ENCODE measurements at regions not wholly inside any gene's neighbourhood (a gene's known extent, or its start where the extent isn't known, plus 50 kb on each side); places are given as distances from the start of the nearest gene placed in this dataset.

DNA sequence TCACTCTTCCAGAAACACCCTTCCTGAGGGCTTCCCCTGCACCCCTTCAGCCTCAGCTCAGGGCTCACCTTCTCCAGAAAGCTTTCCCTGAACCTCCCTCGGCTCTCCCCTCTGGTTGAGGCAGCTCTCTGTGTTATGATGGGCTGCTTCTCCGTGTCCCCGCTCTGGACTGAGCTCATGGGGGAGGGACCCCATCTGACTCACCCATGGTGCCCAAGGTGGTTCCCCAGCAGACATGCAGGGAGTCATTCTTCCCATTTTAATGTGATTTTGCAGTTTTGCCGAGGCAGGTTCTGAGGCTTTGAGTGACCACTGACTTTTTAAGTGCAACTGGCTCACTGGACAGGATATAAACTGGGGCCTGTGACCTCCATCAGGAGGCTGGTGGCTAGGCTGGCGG, 495.1 kb downstream of the TBC1D22A start:
- TF ChIP-seq ZNF70 (CRISPR knock-in tag; IDR thresholded peaks at IDR 0.05) (no peak), PPARA (CRISPR knock-in tag; IDR thresholded peaks at IDR 0.05; ENCODE audit: borderline replicate concordance) (no peak), SNAI2 (CRISPR knock-in tag; IDR thresholded peaks at IDR 0.05) (no peak), PATZ1 (CRISPR knock-in tag; IDR thresholded peaks at IDR 0.05; ENCODE audit: borderline replicate concordance) (no peak), TOX (CRISPR knock-in tag; IDR thresholded peaks at IDR 0.05; ENCODE audit: borderline replicate concordance) (no peak), TCF4 (CRISPR knock-in tag; IDR thresholded peaks at IDR 0.05; ENCODE audit: borderline replicate concordance) (no peak)
- ATAC-seq: no peak

- TF ChIP-seq ZNF70 (CRISPR knock-in tag; IDR thresholded peaks at IDR 0.05): no peak
- TF ChIP-seq ARNTL (CRISPR knock-in tag; IDR thresholded peaks at IDR 0.05; ENCODE audit: borderline replicate concordance, low read depth): no peak
- TF ChIP-seq CSDC2 (CRISPR knock-in tag; IDR thresholded peaks at IDR 0.05): no peak
- TF ChIP-seq ZNF565 (CRISPR knock-in tag; conservative IDR thresholded peaks at IDR 0.05; ENCODE audit: low read depth): no peak
- no peak for TF ChIP-seq GLIS3 (CRISPR knock-in tag; IDR thresholded peaks at IDR 0.05)
- no peak for TF ChIP-seq TCF4 (CRISPR knock-in tag; IDR thresholded peaks at IDR 0.05; ENCODE audit: borderline replicate concordance)
- TF ChIP-seq, protein P1, sequence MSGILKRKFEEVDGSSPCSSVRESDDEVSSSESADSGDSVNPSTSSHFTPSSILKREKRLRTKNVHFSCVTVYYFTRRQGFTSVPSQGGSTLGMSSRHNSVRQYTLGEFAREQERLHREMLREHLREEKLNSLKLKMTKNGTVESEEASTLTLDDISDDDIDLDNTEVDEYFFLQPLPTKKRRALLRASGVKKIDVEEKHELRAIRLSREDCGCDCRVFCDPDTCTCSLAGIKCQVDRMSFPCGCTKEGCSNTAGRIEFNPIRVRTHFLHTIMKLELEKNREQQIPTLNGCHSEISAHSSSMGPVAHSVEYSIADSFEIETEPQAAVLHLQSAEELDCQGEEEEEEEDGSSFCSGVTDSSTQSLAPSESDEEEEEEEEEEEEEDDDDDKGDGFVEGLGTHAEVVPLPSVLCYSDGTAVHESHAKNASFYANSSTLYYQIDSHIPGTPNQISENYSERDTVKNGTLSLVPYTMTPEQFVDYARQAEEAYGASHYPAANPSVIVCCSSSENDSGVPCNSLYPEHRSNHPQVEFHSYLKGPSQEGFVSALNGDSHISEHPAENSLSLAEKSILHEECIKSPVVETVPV (CRISPR knock-in tag; IDR thresholded peaks at IDR 0.05): no peak
- TF ChIP-seq TSHZ2 (CRISPR knock-in tag; IDR thresholded peaks at IDR 0.05): no peak
- no peak for TF ChIP-seq OSR1 (CRISPR knock-in tag; IDR thresholded peaks at IDR 0.05)
- no peak for ATAC-seq
Observed at GRCh38 chr22:47251911-47252310, 489.5 kb downstream of the TBC1D22A start.

DNA sequence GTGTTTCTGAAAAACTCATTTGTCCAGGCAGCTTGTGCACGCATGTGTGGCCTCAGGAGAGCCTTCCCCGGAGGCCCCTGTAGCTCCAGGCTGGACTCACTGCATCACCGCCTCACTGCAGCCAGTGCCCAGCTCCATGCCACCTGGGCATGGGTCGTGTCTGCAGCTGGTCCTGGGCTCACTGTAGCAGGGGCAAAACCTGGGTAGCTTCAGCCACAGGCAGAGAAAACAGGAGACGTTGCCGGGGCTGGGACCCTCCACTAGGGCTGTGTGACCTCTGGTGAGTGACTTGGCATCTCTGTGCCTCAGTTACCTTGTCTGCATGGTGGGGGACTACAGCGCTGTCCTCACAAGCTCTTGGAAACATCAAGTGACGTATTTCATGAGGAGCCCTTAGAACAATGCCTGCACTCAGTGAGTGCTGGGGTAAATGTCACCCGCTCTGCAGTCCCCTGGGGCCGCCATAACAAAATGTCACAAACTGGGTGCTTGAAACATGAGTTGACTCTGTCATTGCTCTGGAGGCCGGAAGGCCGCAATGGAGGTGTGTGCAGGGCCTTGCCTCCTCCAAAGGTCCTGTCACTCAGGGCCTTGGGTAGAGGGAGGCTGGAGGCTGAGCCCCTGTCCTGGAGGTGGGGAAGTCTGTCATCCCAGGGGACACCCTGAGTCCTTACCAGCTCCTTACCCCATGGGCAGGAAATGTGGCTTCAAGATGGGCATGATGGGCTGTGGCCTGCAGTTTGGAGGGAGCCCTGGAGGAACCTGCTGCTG, 488.7 kb downstream of the TBC1D22A start:
- TF ChIP-seq TOX (CRISPR knock-in tag; IDR thresholded peaks at IDR 0.05; ENCODE audit: borderline replicate concordance): no peak
- TF ChIP-seq TCF4 (CRISPR knock-in tag; IDR thresholded peaks at IDR 0.05; ENCODE audit: borderline replicate concordance): no peak
- no peak for TF ChIP-seq SNAI2 (CRISPR knock-in tag; IDR thresholded peaks at IDR 0.05)
- TF ChIP-seq ZNF565 (CRISPR knock-in tag; conservative IDR thresholded peaks at IDR 0.05; ENCODE audit: low read depth): no peak
- TF ChIP-seq CSDC2 (CRISPR knock-in tag; IDR thresholded peaks at IDR 0.05): no peak
- TF ChIP-seq RARB (CRISPR knock-in tag; IDR thresholded peaks at IDR 0.05): no peak
- TF ChIP-seq ZNF70 (CRISPR knock-in tag; IDR thresholded peaks at IDR 0.05): no peak
- TF ChIP-seq ZFP3 (CRISPR knock-in tag; IDR thresholded peaks at IDR 0.05): no peak
- TF ChIP-seq, protein P2, sequence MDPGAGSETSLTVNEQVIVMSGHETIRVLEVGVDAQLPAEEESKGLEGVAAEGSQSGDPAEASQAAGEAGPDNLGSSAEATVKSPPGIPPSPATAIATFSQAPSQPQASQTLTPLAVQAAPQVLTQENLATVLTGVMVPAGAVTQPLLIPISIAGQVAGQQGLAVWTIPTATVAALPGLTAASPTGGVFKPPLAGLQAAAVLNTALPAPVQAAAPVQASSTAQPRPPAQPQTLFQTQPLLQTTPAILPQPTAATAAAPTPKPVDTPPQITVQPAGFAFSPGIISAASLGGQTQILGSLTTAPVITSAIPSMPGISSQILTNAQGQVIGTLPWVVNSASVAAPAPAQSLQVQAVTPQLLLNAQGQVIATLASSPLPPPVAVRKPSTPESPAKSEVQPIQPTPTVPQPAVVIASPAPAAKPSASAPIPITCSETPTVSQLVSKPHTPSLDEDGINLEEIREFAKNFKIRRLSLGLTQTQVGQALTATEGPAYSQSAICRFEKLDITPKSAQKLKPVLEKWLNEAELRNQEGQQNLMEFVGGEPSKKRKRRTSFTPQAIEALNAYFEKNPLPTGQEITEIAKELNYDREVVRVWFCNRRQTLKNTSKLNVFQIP (CRISPR knock-in tag; IDR thresholded peaks at IDR 0.05; ENCODE audit: borderline replicate concordance, low read depth): no peak
- TF ChIP-seq ZFP30 (CRISPR knock-in tag; IDR thresholded peaks at IDR 0.05): no peak
- TF ChIP-seq ESRRG (CRISPR knock-in tag; IDR thresholded peaks at IDR 0.05): no peak
- TF ChIP-seq GLIS3 (CRISPR knock-in tag; IDR thresholded peaks at IDR 0.05): no peak
- no peak for ATAC-seq

- ATAC-seq: no peak
- TF ChIP-seq TOX (CRISPR knock-in tag; IDR thresholded peaks at IDR 0.05; ENCODE audit: borderline replicate concordance): no peak
- TF ChIP-seq ARNTL (CRISPR knock-in tag; IDR thresholded peaks at IDR 0.05; ENCODE audit: borderline replicate concordance, low read depth): no peak
- TF ChIP-seq GLIS3 (CRISPR knock-in tag; IDR thresholded peaks at IDR 0.05): no peak
- TF ChIP-seq ZNF70 (CRISPR knock-in tag; IDR thresholded peaks at IDR 0.05): no peak
- no peak for TF ChIP-seq ESRRG (CRISPR knock-in tag; IDR thresholded peaks at IDR 0.05)
- no peak for TF ChIP-seq ZFP30 (CRISPR knock-in tag; IDR thresholded peaks at IDR 0.05)
- TF ChIP-seq CSDC2 (CRISPR knock-in tag; IDR thresholded peaks at IDR 0.05): no peak
- TF ChIP-seq ZNF565 (CRISPR knock-in tag; conservative IDR thresholded peaks at IDR 0.05; ENCODE audit: low read depth): no peak
- TF ChIP-seq BACH2 (CRISPR knock-in tag; IDR thresholded peaks at IDR 0.05; ENCODE audit: borderline replicate concordance): no peak
- TF ChIP-seq PATZ1 (CRISPR knock-in tag; IDR thresholded peaks at IDR 0.05; ENCODE audit: borderline replicate concordance): no peak
- TF ChIP-seq, protein P3, sequence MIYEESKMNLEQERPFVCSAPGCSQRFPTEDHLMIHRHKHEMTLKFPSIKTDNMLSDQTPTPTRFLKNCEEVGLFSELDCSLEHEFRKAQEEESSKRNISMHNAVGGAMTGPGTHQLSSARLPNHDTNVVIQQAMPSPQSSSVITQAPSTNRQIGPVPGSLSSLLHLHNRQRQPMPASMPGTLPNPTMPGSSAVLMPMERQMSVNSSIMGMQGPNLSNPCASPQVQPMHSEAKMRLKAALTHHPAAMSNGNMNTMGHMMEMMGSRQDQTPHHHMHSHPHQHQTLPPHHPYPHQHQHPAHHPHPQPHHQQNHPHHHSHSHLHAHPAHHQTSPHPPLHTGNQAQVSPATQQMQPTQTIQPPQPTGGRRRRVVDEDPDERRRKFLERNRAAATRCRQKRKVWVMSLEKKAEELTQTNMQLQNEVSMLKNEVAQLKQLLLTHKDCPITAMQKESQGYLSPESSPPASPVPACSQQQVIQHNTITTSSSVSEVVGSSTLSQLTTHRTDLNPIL (CRISPR knock-in tag; IDR thresholded peaks at IDR 0.05; ENCODE audit: low read depth): no peak
- TF ChIP-seq, protein P1 (CRISPR knock-in tag; IDR thresholded peaks at IDR 0.05): no peak
Observed at GRCh38 chr22:47249370-47249928, 487.0 kb downstream of the TBC1D22A start.

All from SK-N-SH treated with all-trans-retinoic acid at 6 μM for 48 hours (cell line).